DMS114 treated with DMSO at 0.1 percent for 48 hours (cell line): ENCODE measurements at regions not wholly inside any gene's neighbourhood (a gene's known extent, or its start where the extent isn't known, plus 50 kb on each side); places are given as distances from the start of the nearest gene placed in this dataset.
"Not testable (repeated sequence)": the region's sequence is repeated elsewhere in the genome, so short reads cannot be mapped to it uniquely, and the experiment has no call there.

Experiments used
- DNase-seq: peaks from one replicate; lab custom pipeline; 2025; ENCODE audit not compliant: unreplicated experiment; lab: John Stamatoyannopoulos, UW

DNA sequence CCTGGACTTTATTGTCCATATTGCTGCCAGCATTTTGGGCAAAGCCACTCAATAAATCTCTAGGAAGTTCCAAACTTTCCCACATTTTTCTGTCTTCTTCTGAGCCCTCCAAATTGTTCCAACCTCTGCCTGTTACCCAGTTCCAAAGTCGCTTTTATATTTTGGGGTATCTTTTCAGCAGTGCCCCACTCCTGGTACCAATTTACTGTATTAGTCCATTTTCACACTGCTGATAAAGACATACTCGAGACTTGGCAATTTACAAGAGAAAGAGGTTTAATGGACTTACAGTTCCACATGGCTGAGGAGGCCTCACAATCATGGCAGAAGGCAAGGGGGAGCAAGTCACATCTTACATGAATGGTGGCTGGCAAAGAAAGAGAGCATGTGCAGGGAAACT, 53.4 kb downstream of the AHSP start:
- not testable (repeated sequence) for DNase-seq

DNA sequence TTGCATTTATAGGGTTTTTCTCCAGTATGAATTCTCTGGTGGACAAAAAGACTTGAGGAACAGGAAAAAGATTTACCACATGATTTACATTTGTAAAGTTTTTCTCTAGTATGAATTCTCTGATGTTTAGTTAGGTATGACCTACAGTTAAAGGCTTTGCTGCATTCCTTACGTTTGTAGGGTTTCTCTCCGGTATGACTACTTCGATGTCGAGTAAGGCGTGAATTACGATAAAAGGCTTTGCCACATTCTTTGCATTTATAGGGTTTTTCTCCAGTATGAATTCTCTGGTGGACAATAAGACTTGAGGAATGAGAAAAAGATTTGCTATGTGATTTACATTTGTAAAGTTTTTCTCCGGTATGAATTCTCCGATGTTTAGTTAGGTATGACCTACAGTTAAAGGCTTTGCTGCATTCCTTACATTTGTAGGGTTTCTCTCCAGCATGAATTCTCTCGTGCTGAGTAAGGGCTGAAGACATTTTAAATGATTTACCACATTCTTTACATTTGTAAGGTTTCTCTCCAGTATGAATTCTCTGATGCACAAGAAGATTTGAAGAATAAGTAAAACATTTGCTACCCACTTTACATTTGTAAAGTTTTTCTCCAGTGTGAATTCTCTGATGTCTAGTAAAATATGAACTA, 74.2 kb downstream of the AHSP start:
- DNase-seq: not testable (repeated sequence)

- DNase-seq: no peak
Observed at GRCh38 chr16:31618130-31618529, 90.4 kb downstream of the AHSP start.

GRCh38 chr16:31636433-31636832, 108.7 kb downstream of the AHSP start:
- DNase-seq: no peak

DNA sequence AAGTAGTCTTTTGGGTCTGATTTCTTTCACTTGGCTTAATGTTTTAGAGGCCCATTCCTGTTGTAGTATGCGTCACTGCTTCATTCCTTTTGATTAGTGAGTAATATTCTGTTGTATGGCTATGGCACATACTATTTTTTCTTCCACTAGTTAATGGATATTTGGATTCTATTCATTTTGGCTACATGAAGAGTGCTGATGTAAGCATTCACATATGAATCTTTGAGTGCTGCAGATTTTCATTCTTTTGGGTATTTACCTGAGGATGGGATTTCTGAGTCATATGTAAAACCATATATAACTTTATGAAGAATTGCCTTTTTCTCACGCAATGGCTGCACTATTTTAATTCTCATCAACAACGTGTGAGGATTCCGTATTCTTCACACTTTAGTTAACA, 113.6 kb downstream of the AHSP start:
- no peak for DNase-seq

- not testable (repeated sequence) for DNase-seq
Observed at GRCh38 chr16:31655674-31656073, 128.0 kb downstream of the AHSP start.

DNA sequence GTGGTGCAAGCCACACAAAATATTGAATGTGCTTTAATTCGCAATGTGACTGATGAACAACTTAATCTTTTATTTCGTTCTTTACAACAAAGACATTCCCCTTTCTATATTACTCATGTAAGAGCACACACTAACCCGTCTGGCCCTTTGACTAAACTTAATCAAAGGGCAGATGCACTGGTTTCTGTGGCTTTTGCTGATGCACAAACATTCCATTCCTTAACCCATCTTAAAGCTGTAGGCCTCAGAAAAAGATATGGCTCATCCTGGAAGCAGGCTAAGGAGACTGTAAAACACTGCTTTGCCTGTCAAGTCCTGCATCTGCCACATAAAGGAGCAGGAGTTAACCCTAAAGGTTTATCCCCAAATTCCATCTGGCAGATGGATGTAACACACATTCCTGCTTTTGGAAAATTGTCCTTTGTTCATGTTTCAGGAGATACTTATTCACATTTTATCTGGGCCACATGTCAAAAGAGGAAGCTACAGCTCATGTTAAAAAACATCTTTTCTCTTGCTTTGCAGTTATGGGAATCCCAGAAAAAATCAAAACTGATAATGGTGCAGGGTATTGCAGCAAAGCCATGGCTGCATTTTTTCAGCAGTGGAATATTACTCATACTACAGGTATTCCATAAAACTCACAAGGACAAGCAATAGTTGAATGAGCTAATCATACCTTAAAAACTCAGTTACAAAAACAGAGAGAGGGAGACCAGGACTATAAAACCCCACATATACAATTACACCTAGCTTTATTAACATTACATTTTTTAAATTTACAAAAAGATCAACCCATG, 137.2 kb downstream of the AHSP start:
- DNase-seq: no peak

GRCh38 chr16:31674686-31675085, 147.0 kb downstream of the AHSP start:
- no peak for DNase-seq

GRCh38 chr16:31676731-31677130, 149.0 kb downstream of the AHSP start:
- DNase-seq: no peak

GRCh38 chr16:31678649-31679325, 151.1 kb downstream of the AHSP start:
- DNase-seq: no peak

DNA sequence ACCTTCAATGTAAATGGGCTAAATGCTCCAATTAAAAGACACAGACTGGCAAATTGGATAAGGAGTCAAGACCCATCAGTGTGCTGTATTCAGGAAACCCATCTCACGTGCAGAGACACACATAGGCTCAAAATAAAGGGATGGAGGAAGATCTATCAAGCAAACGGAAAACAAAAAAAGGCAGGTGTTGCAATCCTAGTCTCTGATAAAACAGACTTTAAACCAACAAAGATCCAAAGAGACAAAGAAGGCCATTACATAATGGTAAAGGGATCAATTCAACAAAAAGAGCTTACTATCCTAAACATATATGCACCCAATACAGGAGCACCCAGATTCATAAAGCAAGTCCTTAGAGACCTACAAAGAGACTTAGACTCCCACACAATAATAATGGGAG, 161.6 kb downstream of the AHSP start:
- DNase-seq: not testable (repeated sequence)

DNA sequence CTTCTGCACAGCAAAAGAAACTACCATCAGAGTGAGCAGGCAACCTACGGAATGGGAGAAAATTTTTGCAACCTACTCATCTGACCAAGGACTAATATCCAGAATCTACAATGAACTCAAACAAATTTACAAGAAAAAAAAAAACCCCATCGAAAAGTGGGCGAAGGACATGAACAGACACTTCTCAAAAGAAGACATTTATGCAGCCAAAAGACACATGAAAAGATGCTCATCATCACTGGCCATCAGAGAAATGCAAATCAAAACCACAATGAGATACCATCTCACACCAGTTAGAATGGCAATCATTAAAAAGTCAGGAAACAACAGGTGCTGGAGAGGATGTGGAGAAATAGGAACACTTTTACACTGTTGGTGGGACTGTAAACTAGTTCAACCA, 164.6 kb downstream of the AHSP start:
- not testable (repeated sequence) for DNase-seq

GRCh38 chr16:31693733-31694132, 166.0 kb downstream of the AHSP start:
- no peak for DNase-seq

DNA sequence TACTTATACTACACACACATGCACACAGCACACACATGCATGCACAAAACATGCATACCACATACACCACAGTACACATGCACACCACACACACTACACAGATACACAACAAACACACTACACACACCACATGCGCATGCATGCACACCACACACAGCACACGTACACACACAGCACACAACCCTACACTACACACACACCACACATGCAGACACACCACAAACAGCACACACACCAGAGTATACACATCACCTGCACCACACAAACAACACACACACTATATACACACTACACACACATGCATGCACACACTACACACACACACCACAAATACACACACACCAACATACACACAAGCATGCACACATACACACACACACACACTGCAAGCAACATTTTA, 166.8 kb downstream of the AHSP start:
- no peak for DNase-seq

GRCh38 chr16:31695667-31696066, 168.0 kb downstream of the AHSP start:
- no peak for DNase-seq

DNA sequence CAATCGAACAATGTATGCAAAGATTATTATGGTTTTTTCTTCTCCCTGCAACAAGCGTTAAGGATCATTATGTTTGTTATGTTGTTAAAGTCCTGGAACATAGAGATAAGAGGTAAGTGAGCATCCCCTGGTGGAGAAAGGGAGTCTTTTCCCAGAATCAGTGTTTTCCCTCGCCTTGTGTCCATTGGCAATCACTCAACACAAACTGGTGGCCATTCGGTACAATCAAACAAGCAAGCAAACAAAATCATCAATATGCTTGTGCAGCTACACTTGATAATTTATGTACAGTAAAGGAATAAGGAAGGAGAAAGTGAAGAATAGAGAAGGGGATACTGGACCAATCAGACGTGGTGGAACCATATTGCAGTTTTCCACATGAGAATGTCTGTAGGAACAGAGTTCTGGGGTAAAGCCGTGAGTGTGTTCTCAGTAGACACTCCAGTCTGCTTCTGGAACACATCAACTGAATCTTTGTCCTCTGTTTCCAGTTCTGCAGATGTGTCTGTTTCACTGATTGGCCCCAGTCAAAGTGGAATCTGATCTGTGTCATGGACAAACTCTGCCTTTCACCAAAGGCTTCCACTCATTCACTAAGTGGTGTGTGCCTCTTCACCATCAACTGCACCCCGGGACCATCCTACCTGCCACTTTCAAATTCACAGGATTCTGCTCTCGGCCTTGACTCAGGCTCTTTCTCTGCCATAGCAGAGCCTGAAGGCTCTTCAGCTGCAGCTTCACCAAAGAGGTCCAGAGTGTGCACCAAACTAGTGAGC, 169.5 kb downstream of the AHSP start:
- peak; percentile 41 for DNase-seq

- no peak for DNase-seq
Observed at GRCh38 chr16:31697744-31698125, 170.0 kb downstream of the AHSP start.

GRCh38 chr16:31698901-31699300, 171.2 kb downstream of the AHSP start:
- DNase-seq: no peak

GRCh38 chr16:31699601-31700000, 171.9 kb downstream of the AHSP start:
- no peak for DNase-seq

GRCh38 chr16:31700200-31700529, 172.5 kb downstream of the AHSP start:
- DNase-seq: no peak
